Upper lobe of right lung (tissue), 1 donor: ENCODE measurements at regions not wholly inside any gene's neighbourhood (a gene's known extent, or its start where the extent isn't known, plus 50 kb on each side); places are given as distances from the start of the nearest gene placed in this dataset.

Experiments used
- ATAC-seq: fragments of 200-7000 bp; cut with Tn5 transposase; one replicate; pipeline ENCODE4 v1.9.1; 2020; ENCODE audit warnings: mild to moderate bottlenecking, moderate library complexity
- DNase-seq: peaks from one replicate; pipeline ENCODE4 v3.0.0-alpha.2; 2020
- H3K27ac ChIP-seq: fragments of 200-600 bp; one replicate; pipeline ENCODE4 v1.8.0; 2022
- H3K27me3 ChIP-seq: fragments of 200-600 bp; one replicate; pipeline ENCODE4 v1.8.0; 2022; ENCODE audit warnings: mild to moderate bottlenecking
- H3K36me3 ChIP-seq: fragments of 200-600 bp; one replicate; pipeline ENCODE4 v1.8.0; 2022
- H3K4me1 ChIP-seq: fragments of 200-600 bp; one replicate; pipeline ENCODE4 v1.8.0; 2022
- H3K4me3 ChIP-seq: fragments of 200-600 bp; one replicate; pipeline ENCODE4 v1.8.0; 2022; ENCODE audit warnings: mild to moderate bottlenecking
- H3K9me3 ChIP-seq: fragments of 200-600 bp; one replicate; pipeline ENCODE4 v1.8.0; 2022
- intact Hi-C: fragments of 100-400 bp; cut with DNase I; formaldehyde crosslinking; loops from one replicate; pipeline ENCODE4 v1.11.0; 2022
- TF ChIP-seq, protein P1 (sequence below): fragments of 200-600 bp; IDR thresholded peaks from one replicate; pipeline ENCODE4 v1.8.0; 2022; ENCODE audit warnings: antibody characterized with exemption
- donor health status: DM: no; HTN: yes; CAD: no; lungs with severe emphysema.

DNA sequence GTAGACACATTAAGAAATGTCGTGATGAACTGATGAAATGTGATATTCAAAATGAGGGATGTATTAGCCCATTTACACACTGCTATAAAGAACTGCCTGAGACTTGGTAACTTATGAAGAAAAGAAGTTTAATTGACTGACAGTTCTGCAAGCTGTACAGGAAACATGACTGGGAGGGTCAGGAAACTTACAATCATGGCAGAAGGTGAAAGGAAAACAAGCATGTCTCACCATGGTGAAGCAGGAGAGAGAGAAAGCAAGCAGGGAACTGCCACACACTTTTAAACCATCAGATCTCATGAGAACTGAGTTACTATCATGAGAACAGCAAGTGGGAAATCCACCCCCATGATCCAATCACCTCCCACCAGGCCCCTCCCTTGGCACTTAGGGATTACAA, 1010.8 kb upstream of the CELF4 start:
- H3K27me3 ChIP-seq, result no peaks in the 10 kb centered on the region
- no peaks in the 10 kb centered on the region for H3K36me3 ChIP-seq
- intact Hi-C loops, result no loop called here
- no peaks in the 10 kb centered on the region for H3K9me3 ChIP-seq
- no peak overlapping the region for H3K4me3 ChIP-seq
- DNase-seq (no peak), ATAC-seq (no peak)
- no peak overlapping the region for H3K27ac ChIP-seq
- TF ChIP-seq, protein P1, sequence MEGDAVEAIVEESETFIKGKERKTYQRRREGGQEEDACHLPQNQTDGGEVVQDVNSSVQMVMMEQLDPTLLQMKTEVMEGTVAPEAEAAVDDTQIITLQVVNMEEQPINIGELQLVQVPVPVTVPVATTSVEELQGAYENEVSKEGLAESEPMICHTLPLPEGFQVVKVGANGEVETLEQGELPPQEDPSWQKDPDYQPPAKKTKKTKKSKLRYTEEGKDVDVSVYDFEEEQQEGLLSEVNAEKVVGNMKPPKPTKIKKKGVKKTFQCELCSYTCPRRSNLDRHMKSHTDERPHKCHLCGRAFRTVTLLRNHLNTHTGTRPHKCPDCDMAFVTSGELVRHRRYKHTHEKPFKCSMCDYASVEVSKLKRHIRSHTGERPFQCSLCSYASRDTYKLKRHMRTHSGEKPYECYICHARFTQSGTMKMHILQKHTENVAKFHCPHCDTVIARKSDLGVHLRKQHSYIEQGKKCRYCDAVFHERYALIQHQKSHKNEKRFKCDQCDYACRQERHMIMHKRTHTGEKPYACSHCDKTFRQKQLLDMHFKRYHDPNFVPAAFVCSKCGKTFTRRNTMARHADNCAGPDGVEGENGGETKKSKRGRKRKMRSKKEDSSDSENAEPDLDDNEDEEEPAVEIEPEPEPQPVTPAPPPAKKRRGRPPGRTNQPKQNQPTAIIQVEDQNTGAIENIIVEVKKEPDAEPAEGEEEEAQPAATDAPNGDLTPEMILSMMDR, result no peak
- H3K4me1 ChIP-seq, result no peaks in the 10 kb centered on the region

DNA sequence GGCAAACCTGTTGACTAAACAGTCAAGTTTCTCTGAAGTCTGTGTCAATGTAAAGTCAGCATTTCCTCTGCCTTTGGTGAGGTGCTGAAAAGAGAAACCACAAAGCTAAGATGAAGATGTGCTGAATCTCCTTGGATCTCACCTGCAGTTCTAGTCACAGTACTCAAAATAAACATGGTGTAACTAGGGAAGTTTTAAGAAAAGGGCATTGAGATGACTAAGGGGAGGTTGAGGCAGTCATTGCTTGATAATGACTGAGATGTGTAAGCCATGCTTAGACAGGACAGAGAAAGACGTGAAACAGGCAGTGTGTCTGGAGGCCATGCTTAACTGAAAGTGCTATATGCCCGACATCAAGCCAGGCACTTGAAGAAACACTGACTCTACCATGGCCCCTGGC, 1010.0 kb upstream of the CELF4 start:
- TF ChIP-seq, protein P1, result no peak
- Histone ChIP-seq H3K36me3 (no peaks in the 10 kb centered on the region), H3K27ac (no peak overlapping the region), H3K9me3 (no peaks in the 10 kb centered on the region), H3K4me1 (no peaks in the 10 kb centered on the region), H3K4me3 (no peak overlapping the region), H3K27me3 (no peaks in the 10 kb centered on the region)
- ATAC-seq (no peak), DNase-seq (no peak)
- intact Hi-C loops, result no loop called here

DNA sequence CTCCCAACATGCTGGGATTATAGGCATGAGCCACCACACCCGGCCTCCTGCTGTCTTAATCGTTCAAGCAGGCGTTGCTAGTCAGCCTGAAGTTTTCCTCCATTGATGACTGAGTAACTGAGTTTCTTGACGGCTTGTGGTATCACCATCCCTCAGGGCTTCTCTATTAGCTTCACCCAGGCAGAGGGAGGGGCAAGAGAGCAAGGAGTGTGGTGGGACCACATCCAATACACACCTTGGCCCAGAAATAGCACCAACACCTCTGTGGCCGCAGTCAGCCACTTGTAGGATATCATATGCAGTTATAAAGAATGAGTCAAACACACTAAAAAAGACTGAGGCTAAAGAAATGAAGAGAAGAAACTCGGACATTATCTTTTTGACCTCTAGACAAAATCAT, 1009.4 kb upstream of the CELF4 start:
- no peak overlapping the region for H3K27ac ChIP-seq
- TF ChIP-seq, protein P1, result no peak
- intact Hi-C loops, result no loop called here
- no peaks in the 10 kb centered on the region for H3K4me1 ChIP-seq
- H3K27me3 ChIP-seq, result no peaks in the 10 kb centered on the region
- DNase-seq, result no peak
- H3K9me3 ChIP-seq, result no peaks in the 10 kb centered on the region
- H3K36me3 ChIP-seq, result no peaks in the 10 kb centered on the region
- ATAC-seq, result no peak
- H3K4me3 ChIP-seq, result no peak overlapping the region

DNA sequence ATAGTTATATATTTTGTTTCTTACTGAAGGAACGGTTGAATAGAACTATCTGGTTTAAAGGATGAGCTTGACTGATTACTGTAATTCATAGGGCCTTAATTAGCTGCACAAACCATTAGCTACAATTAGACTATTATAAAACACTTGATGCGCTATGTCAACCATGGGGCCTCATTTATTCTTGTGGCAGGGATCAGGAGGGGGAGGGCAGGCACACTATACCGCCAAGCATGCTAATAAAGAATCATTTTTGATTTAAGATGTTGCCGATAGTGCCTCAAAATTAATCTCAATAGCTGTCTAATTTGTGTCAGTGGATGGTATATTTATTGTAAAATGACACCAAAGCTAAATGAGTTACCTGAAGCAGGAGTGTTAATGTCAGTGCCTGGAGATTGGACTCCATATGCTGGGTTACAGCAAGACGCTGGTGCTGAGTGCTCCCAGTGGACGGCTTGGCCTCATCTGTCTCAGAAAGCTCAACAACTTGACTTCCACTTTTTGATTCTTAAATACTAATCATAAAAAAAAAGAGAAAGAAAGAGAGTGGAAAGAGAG, 1007.0 kb upstream of the CELF4 start:
- Histone ChIP-seq H3K36me3 (no peaks in the 10 kb centered on the region), H3K4me1 (no peaks in the 10 kb centered on the region), H3K27ac (no peak overlapping the region), H3K9me3 (no peaks in the 10 kb centered on the region), H3K27me3 (no peaks in the 10 kb centered on the region), H3K4me3 (no peak overlapping the region)
- ATAC-seq (no peak), DNase-seq (no peak)
- intact Hi-C loops, result no loop called here
- TF ChIP-seq, protein P1, result no peak

DNA sequence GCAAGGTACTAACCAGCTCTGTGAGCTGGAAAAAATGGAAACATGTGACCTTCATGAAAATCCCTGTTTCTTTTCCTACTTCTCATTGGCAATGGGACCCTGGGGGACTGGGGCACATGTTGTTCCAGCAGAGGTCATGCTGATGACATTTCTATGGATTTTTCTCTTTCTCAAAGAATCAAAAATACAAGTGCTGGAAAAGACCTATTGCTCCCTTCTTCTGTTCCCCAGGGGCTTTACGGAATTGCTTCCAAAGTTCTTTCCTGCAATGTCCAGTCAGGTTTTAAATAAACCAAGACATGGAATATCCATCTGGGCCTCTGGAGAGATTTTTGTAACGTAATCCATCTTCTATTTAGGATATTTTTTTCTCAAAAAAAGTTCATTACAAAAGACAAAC, 1006.1 kb upstream of the CELF4 start:
- H3K9me3 ChIP-seq, result no peaks in the 10 kb centered on the region
- DNase-seq (no peak), ATAC-seq (no peak)
- TF ChIP-seq, protein P1, result no peak
- no peaks in the 10 kb centered on the region for H3K4me1 ChIP-seq
- H3K4me3 ChIP-seq, result no peak overlapping the region
- intact Hi-C loops, result no loop called here
- no peaks in the 10 kb centered on the region for H3K36me3 ChIP-seq
- H3K27ac ChIP-seq, result no peak overlapping the region
- H3K27me3 ChIP-seq, result no peaks in the 10 kb centered on the region

DNA sequence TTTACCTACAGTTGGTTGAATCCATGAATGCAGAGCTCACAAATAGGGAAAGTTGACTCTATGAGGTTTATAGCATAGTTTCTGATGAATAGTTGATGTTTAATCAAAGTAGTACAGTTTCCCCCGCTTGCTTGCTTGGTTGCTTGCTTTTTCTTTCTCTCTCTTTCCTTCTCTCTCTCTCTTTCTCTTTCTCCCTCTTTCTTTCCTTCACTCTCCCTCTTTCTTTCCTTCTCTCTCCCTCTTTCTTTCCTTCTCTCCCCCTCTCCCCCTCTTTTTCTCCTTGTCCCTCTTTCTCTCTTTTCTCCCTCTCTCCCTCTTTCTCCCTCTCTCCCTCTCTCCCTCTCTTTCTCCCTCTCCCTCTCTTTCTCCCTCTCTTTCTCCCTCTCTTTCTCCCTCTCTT, 999.9 kb upstream of the CELF4 start:
- Histone ChIP-seq H3K4me1 (no peaks in the 10 kb centered on the region), H3K4me3 (no peak overlapping the region), H3K9me3 (no peaks in the 10 kb centered on the region), H3K27ac (no peak overlapping the region), H3K27me3 (no peaks in the 10 kb centered on the region), H3K36me3 (no peaks in the 10 kb centered on the region)
- DNase-seq (no peak), ATAC-seq (no peak)
- intact Hi-C loops, result no loop called here
- TF ChIP-seq, protein P1, result no peak
